NCI-H128 (cell line): ENCODE measurements at regions not wholly inside any gene's neighbourhood (a gene's known extent, or its start where the extent isn't known, plus 50 kb on each side); places are given as distances from the start of the nearest gene placed in this dataset.

Experiments
- DNase-seq: peaks from one replicate; lab custom pipeline; 2025; ENCODE audit not compliant: unreplicated experiment; lab: John Stamatoyannopoulos, UW

DNA sequence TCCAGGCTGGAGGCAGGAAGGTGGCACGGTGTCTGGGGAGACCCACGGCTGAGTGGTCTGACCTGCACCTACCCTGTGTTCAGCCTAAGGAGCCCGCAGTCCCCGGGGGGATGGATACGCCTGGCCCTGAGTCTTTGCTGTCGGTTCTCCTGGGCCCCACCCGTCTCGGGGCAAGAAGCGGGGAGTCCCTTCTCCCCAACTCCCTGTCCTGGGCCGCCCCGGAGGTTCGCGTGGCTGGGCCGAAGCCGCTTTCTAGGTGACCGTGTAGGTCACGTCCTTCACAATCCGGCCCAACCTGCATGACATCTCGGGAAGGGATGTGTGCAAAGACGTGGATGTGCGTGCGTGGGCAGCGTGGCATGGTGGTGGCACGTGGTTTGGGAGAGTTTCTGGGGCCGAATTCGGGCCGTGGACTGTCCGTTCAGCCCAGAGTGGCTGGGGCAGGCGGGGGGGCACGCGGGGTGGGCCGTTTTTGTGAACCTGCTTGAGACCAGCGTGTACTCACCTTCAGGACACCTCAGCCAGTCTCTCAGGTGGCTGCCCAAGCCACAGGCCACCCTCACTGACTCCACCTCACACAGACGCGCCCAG lies 103.3 kb downstream of the PTPRS start:
- DNase-seq = no peak

- no peak for DNase-seq
These were observed 105.0 kb downstream of the PTPRS start for GRCh38 chr19:5235458-5236219.

GRCh38 chr19:5234412-5234811 lies 106.2 kb downstream of the PTPRS start:
- no peak for DNase-seq

DNA sequence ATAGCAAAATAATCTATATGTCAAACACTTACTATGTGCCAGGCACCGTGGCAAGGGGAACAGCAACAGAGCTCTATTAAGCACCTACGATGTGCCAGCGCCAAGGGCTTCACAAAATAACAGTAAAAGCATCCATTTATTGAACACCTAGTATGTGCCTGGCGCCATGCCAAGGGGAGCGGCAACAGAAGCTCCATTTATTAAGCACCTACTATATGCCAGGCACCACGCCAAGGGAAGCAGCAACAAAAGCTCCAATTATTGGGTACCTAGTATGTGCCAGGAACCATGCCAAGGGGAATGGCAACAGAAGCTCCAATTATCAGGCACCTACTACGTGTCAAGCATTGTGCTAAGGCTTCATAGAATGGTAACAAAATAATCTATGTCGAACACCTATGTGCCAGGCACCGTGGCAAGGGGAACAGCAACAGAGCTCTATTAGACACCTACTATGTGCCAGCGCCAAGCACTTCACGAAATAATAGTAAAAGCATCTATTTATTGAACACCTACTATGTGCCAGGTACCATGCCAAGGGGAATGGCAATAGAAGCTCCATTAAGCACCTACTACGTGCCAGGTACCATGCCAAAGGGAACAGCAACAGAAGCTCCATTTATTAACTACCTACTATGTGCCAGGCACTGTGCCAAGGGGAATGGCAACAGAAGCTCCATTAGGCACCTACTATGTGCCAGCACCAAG lies 107.7 kb downstream of the PTPRS start:
- no peak for DNase-seq

DNA sequence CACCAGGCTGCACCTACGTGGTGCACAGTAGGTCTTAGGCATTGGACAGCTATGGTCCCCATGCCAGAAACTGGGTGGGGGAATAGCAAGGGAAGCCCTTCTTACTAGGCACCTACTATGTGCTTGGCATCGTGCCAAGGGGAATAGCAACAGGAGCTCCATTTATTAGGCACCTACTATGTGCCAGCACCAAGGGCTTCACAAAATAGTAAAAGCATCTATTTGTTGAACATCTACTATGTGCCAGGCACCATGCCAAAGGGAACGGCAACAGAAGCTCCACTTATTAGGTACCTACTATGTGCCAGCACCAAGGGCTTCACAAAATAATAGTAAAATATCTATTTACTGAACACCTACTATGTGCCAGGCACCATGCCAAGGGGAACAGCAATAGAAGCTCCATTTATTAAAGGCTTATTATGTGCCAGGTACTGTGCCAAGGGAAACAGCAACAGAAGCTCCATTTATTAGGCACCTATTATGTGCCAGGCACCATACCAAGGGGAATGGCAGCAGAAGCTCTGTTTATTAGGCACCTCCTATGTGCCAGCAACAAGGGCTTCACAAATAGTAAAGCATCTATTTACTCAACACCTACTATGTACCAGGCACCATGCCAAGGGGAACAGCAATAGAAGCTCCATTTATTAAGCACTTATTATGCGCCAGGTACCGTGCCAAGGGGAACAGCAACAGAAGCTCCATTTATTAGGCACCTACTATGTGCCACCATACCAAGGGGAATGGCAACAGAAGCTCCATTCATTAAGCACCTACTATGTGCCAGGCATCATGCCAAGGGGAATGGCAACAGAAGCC lies 108.5 kb downstream of the PTPRS start:
- no peak for DNase-seq

- DNase-seq = no peak
These were observed 109.7 kb downstream of the PTPRS start for GRCh38 chr19:5230730-5231555.

DNA sequence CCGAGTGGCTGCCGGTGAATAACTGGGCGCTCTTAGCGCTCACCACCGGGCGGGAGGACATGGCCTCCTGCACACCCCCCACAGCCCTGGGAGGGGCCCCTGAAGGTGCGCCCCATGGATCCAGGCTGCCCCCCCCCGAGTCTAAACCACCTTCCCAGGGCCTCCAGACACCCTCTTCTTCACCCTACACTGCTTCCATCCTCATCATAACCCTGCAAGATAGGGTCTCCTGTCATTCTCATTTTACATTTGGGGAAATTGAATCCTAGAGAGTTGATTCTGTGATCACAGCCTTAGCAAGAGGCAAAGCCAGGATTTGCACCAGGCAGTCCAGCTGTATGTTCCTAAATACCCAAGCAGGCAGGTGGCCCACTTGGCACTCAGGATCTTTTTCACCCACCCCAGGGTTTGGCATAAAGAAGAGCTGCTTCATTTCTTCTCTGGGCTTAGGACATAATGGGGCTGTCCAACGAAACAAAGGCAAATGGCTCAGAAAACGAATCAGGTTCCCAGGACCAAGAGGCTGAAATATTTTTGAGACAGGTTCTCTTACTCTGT lies 110.8 kb downstream of the PTPRS start:
- no peak for DNase-seq

DNA sequence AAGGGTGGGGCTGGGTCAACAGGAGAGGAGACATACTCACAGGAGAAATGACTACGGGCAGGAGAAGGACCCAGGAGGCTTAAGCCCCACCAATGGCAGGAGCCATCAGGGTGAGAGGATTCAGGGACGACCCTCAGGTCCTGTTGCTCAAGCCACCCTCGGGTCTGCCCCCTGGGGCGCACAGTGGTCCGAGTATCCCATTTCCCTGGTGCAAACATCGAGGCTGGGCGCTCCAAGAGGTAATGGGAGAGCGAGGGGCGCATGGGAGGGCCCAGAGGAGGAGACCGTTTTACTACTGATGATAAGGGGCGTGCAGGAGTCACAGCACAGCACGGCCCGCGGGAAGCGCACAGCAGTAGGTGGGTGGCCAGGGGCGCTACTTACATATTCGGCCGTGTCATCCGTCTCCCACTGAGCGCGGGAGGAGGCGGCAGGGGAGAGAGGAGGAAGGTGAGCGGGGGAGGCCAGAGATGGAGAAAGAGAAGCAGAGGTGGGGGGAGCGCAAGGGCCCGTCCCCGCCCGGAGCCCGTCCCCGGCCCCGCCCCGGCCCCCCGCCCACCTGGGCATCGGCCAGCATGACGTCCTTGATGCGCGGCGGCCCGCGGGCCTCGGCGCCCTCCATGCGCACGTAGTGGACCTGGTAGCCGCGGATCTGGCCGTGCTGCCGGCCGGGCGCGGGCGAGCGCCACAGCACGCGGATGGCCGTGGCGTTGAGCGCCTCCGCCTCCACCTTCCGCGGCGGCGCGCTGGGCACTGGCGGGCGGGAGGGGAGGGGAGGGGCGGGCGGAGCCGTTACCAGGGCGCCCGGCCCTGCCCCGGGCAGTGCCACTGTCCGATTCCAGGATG lies 111.5 kb downstream of the PTPRS start:
- peak; percentile 9 for DNase-seq

GRCh38 chr19:5228490-5228889 lies 112.1 kb downstream of the PTPRS start:
- no peak for DNase-seq

- no peak for DNase-seq
These were observed 114.9 kb downstream of the PTPRS start for GRCh38 chr19:5225486-5226345.

DNA sequence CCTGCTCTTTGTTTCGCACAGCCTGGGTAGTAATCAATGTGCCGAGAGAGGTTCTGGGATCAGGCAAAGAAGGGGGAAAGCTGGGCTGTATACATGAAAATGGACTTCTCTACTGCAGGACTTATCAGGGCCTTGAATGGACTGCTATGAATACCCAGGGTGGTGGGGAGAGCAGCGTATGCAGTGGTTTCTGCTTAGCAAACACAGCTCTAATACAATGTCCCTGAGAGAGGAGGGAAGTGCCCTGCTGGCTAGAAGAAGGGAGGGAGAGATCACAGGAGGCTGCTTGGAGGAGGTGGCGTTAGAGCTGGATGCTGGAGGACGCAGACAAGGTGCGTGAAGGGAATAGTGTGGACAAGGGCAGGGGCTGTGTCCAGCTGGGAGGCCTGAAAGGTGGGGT lies 116.1 kb downstream of the PTPRS start:
- no peak for DNase-seq

DNA sequence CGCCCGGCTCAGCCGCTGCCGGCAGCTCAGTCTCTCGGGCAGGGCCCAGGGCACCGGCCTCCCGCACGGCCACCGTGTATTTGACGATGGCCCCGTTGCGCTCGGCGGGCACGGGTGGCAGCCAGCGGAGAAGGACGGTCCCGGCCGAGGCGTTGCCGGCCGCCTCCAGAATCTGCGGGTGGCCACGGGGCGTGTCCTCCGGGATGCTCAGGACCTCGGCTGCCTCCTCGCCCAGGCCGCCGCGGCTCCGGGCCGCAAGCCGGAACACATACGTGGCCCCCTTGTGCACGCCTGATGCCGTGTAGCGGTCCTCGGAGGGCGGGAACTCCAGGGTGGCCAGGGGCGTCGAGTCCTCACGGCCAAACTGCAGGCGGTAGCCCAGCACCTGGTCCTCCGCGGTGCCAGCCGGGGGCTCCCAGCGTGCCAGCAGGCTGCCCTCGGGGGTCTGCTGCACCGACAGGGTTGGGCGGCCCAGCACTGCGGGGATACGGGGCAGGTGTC lies 117.7 kb downstream of the PTPRS start:
- DNase-seq = no peak

DNA sequence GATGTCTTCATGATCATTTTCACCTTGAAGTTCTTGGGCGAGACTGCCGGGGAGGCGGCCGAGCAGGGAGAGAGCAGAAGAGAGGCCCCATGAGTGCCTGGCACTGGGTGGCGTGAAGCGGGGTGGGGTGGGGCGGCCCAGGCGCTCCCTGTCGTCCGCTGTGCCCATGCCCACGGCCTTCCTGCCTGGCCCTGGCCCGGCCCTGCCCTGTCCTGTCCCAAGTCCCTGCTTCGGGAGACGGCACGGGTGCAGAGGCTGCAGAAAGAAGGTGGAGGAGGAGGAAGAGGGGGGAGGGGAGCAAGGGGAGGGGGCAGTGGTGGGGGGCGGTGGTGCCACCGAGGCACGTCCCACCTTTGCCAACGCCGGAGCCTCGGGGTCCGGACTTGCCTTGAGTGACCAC lies 118.4 kb downstream of the PTPRS start:
- no peak for DNase-seq

GRCh38 chr19:5220866-5221265 lies 119.7 kb downstream of the PTPRS start:
- no peak for DNase-seq

DNA sequence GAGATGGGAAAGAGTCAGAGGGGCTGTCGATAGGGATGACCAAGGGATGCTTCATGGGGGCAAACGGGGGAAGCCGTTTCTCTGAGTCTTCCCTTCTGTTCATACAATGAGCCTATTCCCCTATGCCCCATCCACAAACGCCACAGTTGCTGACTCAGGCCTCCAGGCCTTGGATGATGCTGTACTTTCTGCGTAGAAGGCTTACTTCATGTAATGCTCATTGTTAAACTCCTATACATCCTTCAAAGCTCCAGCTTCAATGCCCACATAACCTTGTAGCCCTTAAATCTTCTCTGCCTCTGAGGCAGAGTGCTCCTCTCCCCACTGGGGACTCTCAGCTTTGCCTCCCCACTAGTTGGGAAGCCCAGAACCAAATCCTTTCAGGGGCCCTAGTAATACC lies 120.3 kb downstream of the PTPRS start:
- no peak for DNase-seq

DNA sequence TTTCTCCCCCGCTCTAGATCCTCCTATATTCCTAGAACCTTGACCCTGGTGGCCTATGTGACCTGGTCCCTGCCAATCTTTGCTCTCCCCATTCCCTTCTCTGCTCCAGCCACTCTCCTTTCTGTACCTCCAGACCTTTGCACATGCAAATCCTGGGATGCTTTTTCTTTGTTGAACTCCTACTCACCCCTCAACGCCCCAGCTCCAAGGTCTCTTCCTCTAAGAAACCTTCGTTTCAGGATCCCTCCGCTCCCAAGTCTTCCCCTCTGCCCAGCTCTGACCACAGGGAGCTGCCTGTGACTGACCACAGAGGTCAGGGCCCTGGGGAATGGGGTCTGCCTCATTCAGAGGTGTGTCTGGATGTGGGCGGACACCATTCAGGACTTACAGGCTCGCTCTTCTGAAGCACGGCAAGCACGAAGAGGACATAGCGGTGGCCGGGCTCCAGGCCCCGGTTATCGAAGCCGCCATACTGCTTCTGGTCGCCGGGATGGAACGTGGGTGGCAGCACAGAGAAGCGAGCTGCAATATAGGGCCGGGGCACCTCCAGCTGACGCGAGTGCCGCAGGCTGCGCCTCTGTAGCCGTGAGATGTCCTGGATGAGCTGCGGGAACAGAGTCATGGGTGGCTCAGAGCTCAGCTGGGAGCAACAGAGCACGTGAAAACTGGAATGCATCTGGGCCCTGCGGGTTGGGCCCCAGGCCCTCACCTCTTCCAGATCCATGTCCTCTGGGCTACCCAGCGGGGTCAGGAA lies 120.9 kb downstream of the PTPRS start:
- no peak for DNase-seq

DNA sequence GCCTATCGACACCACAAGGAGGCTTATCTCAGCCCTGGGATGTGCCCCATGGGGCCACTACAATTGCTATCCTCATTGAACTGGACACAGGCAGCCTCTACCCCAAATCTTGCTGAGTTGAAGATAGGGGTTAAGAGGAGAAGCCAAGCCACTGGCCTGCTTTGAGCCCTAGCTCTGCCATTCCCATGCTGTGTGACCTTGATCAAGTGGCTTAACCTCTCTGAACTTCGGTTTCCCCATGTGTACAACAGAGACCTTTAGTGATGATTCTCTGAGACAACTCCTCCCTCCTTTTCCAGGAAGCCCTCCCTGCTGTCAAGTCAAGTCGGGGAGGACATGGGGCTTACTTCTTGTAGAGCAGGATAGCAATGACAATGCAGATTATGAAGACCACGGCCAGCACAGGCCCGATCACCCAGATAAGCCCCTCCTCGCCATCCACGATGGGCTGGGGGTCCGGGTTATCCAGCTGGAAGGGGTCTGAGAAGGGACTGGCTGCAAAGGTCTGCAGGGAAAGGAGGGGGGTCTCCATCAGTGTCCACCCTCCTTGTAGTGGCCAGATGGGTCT lies 121.6 kb downstream of the PTPRS start:
- DNase-seq = no peak
